PC-3 (cell line): ENCODE measurements at regions not wholly inside any gene's neighbourhood (a gene's known extent, or its start where the extent isn't known, plus 50 kb on each side); places are given as distances from the start of the nearest gene placed in this dataset.

Source experiments
- ATAC-seq: fragments of 200-7000 bp; cut with Tn5 transposase; 2 replicates; pipeline ENCODE4 v1.9.1; 2020; ENCODE audit warnings: mild to moderate bottlenecking, moderate library complexity
- BruUV-seq: library from RNA; stranded (reverse); fragments of 400-500 nt; replicated peaks from 2 replicates; lab custom pipeline; 2021; lab: Mats Ljungman, UMichigan
- CTCF ChIA-PET: fragments of 300-600 bp; sonication (Branson Sonifier 250); formaldehyde crosslinking; loops from one replicate; lab custom pipeline; 2022; ENCODE audit warnings: antibody characterized with exemption; lab: Charles Lee
- POLR2A ChIA-PET: fragments of 300-600 bp; sonication (Branson Sonifier 250); formaldehyde crosslinking; loops from one replicate; lab custom pipeline; 2022; ENCODE audit warnings: antibody characterized with exemption; ENCODE audit not compliant: unreplicated experiment; lab: Charles Lee
- DNase-seq: peaks from one replicate; pipeline ENCODE4 v3.0.0-alpha.2; 2015
- H2AFZ ChIP-seq: fragments of 300-600 bp; sonication (generic); 2 replicates; pipeline ENCODE4 v1.6.0; 2016; ENCODE audit warnings: antibody characterized with exemption, low read length
- H3F3A ChIP-seq: fragments of 300-600 bp; sonication (generic); one replicate; pipeline ENCODE4 v1.6.0; 2017; ENCODE audit warnings: antibody characterized with exemption, low read length, control low read depth, mild to moderate bottlenecking; ENCODE audit not compliant: unreplicated experiment
- H3K27ac ChIP-seq: fragments of 300-600 bp; sonication (generic); 2 replicates; pipeline ENCODE4 v1.5.1; 2016; ENCODE audit warnings: mild to moderate bottlenecking, low read length
- H3K27me3 ChIP-seq: fragments of 300-600 bp; sonication (generic); 2 replicates; pipeline ENCODE4 v1.6.1; 2016; ENCODE audit warnings: low read length, mixed read lengths
- H3K36me3 ChIP-seq: fragments of 300-600 bp; sonication (generic); 2 replicates; pipeline ENCODE4 v1.6.1; 2016; ENCODE audit warnings: low read depth, mixed run types, low read length, mixed read lengths
- H3K4me1 ChIP-seq: fragments of 300-600 bp; sonication (generic); 2 replicates; pipeline ENCODE4 v1.5.1; 2016; ENCODE audit warnings: low read length; ENCODE audit not compliant: insufficient read depth
- H3K4me2 ChIP-seq: fragments of 300-600 bp; sonication (generic); 2 replicates; pipeline ENCODE4 v1.6.0; 2016; ENCODE audit warnings: low read length
- H3K4me3 ChIP-seq: fragments of 300-600 bp; sonication (generic); 2 replicates; pipeline ENCODE4 v1.5.1; 2016; ENCODE audit warnings: mild to moderate bottlenecking, low read length, mixed read lengths
- H3K79me2 ChIP-seq: fragments of 300-600 bp; sonication (generic); 2 replicates; pipeline ENCODE4 v1.6.1; 2017; ENCODE audit warnings: low read length, mixed read lengths
- H3K9ac ChIP-seq: fragments of 300-600 bp; sonication (generic); 2 replicates; pipeline ENCODE4 v1.6.0; 2016; ENCODE audit warnings: mild to moderate bottlenecking, low read length
- H3K9me2 ChIP-seq: fragments of 300-600 bp; sonication (generic); replicated peaks from 2 replicates; pipeline ENCODE4 v1.6.1; 2016; ENCODE audit warnings: mixed run types, low read length, mixed read lengths
- H3K9me3 ChIP-seq: fragments of 300-600 bp; sonication (generic); 2 replicates; pipeline ENCODE4 v1.6.1; 2016; ENCODE audit warnings: low read length, mixed read lengths
- H4K20me1 ChIP-seq: fragments of 300-600 bp; sonication (generic); 2 replicates; pipeline ENCODE4 v1.6.1; 2016; ENCODE audit warnings: low read length, mixed read lengths
- EZH2 ChIP-seq: fragments of 300-600 bp; sonication (generic); IDR thresholded peaks from one replicate; pipeline ENCODE4 v1.6.1; 2017; ENCODE audit warnings: antibody characterized with exemption, mild to moderate bottlenecking, low read length; ENCODE audit not compliant: unreplicated experiment
- EZH2phosphoT487 ChIP-seq: fragments of 300-600 bp; sonication (generic); IDR thresholded peaks from 2 replicates; pipeline ENCODE4 v1.6.1; 2018; ENCODE audit warnings: mild to moderate bottlenecking, antibody characterized with exemption, low read length, borderline replicate concordance
- intact Hi-C: fragments of 100-400 bp; cut with micrococcal nuclease; formaldehyde crosslinking; loops from 2 replicates; pipeline ENCODE4 v1.9.0; 2023
- TF ChIP-seq, protein P1 (sequence below): fragments of 300-600 bp; sonication (generic); conservative IDR thresholded peaks from 2 replicates; pipeline ENCODE4 v1.5.1; 2017; ENCODE audit warnings: antibody characterized with exemption, low read depth, mild to moderate bottlenecking, low read length

DNA sequence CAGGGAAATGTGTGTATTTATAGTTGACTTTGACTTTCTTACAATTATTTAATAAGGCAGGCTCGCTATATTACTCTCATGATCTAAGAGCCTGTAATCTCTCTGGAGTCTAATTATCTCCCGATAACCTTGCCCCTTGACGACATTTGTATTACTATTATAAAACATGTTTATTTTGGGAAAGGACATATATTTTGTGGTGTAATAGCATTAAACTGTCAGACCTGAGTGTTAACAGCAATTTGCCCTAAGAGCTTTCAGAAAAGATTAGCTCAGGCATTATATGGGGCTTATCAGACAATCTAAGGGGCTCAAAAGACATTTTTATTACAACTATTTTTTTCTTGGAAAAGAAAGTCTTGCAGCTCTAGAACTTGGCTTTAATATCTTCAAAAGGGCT lies 427.9 kb upstream of the SLIT2 start:
- Histone ChIP-seq H3K4me1 (no peaks in the 10 kb centered on the region), H3K9ac (no peak overlapping the region), H3K9me2 (no peaks in the 10 kb centered on the region), H3K27ac (no peak overlapping the region), H3K27me3 (no peaks in the 10 kb centered on the region), H3K9me3 (no peaks in the 10 kb centered on the region), H3K36me3 (no peaks in the 10 kb centered on the region), H3K79me2 (no peaks in the 10 kb centered on the region), H3F3A (no peaks in the 10 kb centered on the region), H3K4me2 (no peak overlapping the region), H2AFZ (no peak overlapping the region), H3K4me3 (no peak overlapping the region), H4K20me1 (no peaks in the 10 kb centered on the region)
- BruUV-seq, result no TSS peak
- CTCF ChIA-PET, result no interaction called here
- intact Hi-C loops, result no loop called here
- ATAC-seq (no peak), DNase-seq (no peak)
- POLR2A ChIA-PET, result no interaction called here
- TF ChIP-seq, protein P1, sequence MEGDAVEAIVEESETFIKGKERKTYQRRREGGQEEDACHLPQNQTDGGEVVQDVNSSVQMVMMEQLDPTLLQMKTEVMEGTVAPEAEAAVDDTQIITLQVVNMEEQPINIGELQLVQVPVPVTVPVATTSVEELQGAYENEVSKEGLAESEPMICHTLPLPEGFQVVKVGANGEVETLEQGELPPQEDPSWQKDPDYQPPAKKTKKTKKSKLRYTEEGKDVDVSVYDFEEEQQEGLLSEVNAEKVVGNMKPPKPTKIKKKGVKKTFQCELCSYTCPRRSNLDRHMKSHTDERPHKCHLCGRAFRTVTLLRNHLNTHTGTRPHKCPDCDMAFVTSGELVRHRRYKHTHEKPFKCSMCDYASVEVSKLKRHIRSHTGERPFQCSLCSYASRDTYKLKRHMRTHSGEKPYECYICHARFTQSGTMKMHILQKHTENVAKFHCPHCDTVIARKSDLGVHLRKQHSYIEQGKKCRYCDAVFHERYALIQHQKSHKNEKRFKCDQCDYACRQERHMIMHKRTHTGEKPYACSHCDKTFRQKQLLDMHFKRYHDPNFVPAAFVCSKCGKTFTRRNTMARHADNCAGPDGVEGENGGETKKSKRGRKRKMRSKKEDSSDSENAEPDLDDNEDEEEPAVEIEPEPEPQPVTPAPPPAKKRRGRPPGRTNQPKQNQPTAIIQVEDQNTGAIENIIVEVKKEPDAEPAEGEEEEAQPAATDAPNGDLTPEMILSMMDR, result no peak
- TF ChIP-seq EZH2phosphoT487 (no peak), EZH2 (no peak)

DNA sequence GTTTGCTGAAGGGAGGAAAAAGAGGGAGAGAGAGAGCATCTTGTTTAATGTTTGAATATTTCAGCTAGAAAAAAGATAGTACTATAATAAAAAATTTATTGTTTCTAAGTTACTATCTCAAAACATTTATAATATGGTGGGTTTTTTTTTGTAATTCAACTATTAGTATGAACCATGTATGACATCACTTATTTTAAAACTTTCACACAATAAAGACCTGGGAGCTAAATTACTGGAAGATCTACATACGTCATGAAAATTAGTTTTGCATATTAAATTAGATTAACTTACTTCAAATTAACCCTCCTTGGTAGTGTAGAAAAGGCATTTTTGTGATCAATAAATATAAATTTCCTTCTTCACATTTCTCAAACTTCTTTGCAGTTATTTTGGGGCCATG lies 432.0 kb upstream of the SLIT2 start:
- TF ChIP-seq EZH2 (no peak), EZH2phosphoT487 (no peak)
- TF ChIP-seq, protein P1, result no peak
- CTCF ChIA-PET, result no interaction called here

DNA sequence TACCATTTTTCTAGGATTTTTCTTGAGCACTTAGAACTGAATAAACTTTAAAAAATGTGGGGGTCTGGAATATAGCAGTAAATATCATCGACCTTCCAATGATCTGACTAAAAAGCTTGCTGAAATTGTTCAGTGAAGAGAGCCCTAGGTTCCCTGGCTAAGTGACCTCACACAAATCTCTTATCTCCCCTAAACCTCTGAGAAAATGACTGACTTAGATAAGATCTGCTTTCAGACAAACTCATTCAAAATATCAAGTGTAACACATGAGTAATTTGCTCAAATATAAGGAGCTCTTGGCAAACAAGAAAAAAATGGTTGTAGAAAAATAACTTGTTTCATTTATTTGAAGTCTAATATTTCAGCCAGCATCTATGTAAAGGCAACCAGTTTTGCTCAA lies 441.7 kb upstream of the SLIT2 start:
- peaks cover 5% of the 10 kb centered on the region; the same call in 1 of the 2 replicates for H3K4me1 ChIP-seq
- DNase-seq (peak; percentile 35), ATAC-seq (no peak)
- BruUV-seq, result no TSS peak
- intact Hi-C loops, result no loop called here
- no peaks in the 10 kb centered on the region for H3K79me2 ChIP-seq
- ChIA-PET CTCF (no interaction called here), POLR2A (no interaction called here)
- no peak overlapping the region for H2AFZ ChIP-seq
- TF ChIP-seq EZH2phosphoT487, result no peak
- TF ChIP-seq, protein P1, result no peak
- TF ChIP-seq EZH2, result no peak
- H3F3A ChIP-seq, result no peaks in the 10 kb centered on the region
- H3K27ac ChIP-seq, result no peak overlapping the region
- no peaks in the 10 kb centered on the region for H4K20me1 ChIP-seq
- H3K4me3 ChIP-seq, result no peak overlapping the region
- H3K36me3 ChIP-seq, result no peaks in the 10 kb centered on the region
- no peaks in the 10 kb centered on the region for H3K27me3 ChIP-seq
- H3K9me3 ChIP-seq, result no peaks in the 10 kb centered on the region
- no peaks in the 10 kb centered on the region for H3K9me2 ChIP-seq
- H3K4me2 ChIP-seq, result no peak overlapping the region
- H3K9ac ChIP-seq, result no peak overlapping the region

More for the DNA sequence above, 432.0 kb upstream of the SLIT2 start:
- no peaks in the 10 kb centered on the region for H4K20me1 ChIP-seq
- no peak overlapping the region for H3K4me3 ChIP-seq
- H3K9me3 ChIP-seq, result no peaks in the 10 kb centered on the region
- H3K27me3 ChIP-seq, result no peaks in the 10 kb centered on the region
- H3F3A ChIP-seq, result no peaks in the 10 kb centered on the region
- H3K4me2 ChIP-seq, result no peak overlapping the region
- no peaks in the 10 kb centered on the region for H3K79me2 ChIP-seq
- DNase-seq (no peak), ATAC-seq (no peak)
- no peak overlapping the region for H3K27ac ChIP-seq
- H3K9ac ChIP-seq, result no peak overlapping the region
- intact Hi-C loops, result no loop called here
- BruUV-seq, result no TSS peak
- no peak overlapping the region for H2AFZ ChIP-seq
- no peaks in the 10 kb centered on the region for H3K9me2 ChIP-seq
- H3K36me3 ChIP-seq, result no peaks in the 10 kb centered on the region
- POLR2A ChIA-PET, result no interaction called here
- H3K4me1 ChIP-seq, result no peaks in the 10 kb centered on the region
